ENCODE measurements at regions not wholly inside any gene's neighbourhood (a gene's known extent, or its start where the extent isn't known, plus 50 kb on each side); places are given as distances from the start of the nearest gene placed in this dataset.

- H3K4me1 ChIP-seq (ENCODE audit: control insufficient read depth, insufficient read depth, low read length): no peaks in the 10 kb centered on the region
- H3K36me3 ChIP-seq (ENCODE audit: control insufficient read depth in 2 of 2, insufficient read depth in 2 of 2, low read length in 2 of 2): no peaks in the 10 kb centered on the region
- no peaks in the 10 kb centered on the region for H3K27me3 ChIP-seq (ENCODE audit: control insufficient read depth in 1 of 2, insufficient read depth in 2 of 2, low read length in 2 of 2)
- H3K4me3 ChIP-seq (ENCODE audit: low read length in 2 of 2): no peak overlapping the region
- H3K9ac ChIP-seq (ENCODE audit: low read length in 2 of 2): no peak overlapping the region
- no peak overlapping the region for H3K27ac ChIP-seq (ENCODE audit: low read length)
- H3K9me3 ChIP-seq (ENCODE audit: control insufficient read depth in 2 of 2, low read length in 2 of 2): no peaks in the 10 kb centered on the region
These were observed 841.1 kb downstream of the TSN start for GRCh38 chr2:122596598-122596997.

- Histone ChIP-seq H3K9me3 (ENCODE audit: control insufficient read depth in 2 of 2, low read length in 2 of 2) (no peaks in the 10 kb centered on the region), H3K36me3 (ENCODE audit: control insufficient read depth in 2 of 2, insufficient read depth in 2 of 2, low read length in 2 of 2) (no peaks in the 10 kb centered on the region), H3K4me3 (ENCODE audit: low read length in 2 of 2) (no peak overlapping the region), H3K27me3 (ENCODE audit: control insufficient read depth in 1 of 2, insufficient read depth in 2 of 2, low read length in 2 of 2) (no peaks in the 10 kb centered on the region), H3K4me1 (ENCODE audit: control insufficient read depth, insufficient read depth, low read length) (no peaks in the 10 kb centered on the region), H3K27ac (ENCODE audit: low read length) (no peak overlapping the region), H3K9ac (ENCODE audit: low read length in 2 of 2) (no peak overlapping the region)
These were observed 843.3 kb downstream of the TSN start for GRCh38 chr2:122598784-122599183.

GRCh38 chr2:122610948-122611609 is 855.6 kb downstream of the TSN start:
- no peaks in the 10 kb centered on the region for H3K4me1 ChIP-seq (ENCODE audit: control insufficient read depth, insufficient read depth, low read length)
- H3K27ac ChIP-seq (ENCODE audit: low read length): no peak overlapping the region
- no peaks in the 10 kb centered on the region for H3K27me3 ChIP-seq (ENCODE audit: control insufficient read depth in 1 of 2, insufficient read depth in 2 of 2, low read length in 2 of 2)
- no peak overlapping the region for H3K9ac ChIP-seq (ENCODE audit: low read length in 2 of 2)
- H3K4me3 ChIP-seq (ENCODE audit: low read length in 2 of 2): no peak overlapping the region
- no peaks in the 10 kb centered on the region for H3K9me3 ChIP-seq (ENCODE audit: control insufficient read depth in 2 of 2, low read length in 2 of 2)
- no peaks in the 10 kb centered on the region for H3K36me3 ChIP-seq (ENCODE audit: control insufficient read depth in 2 of 2, insufficient read depth in 2 of 2, low read length in 2 of 2)

DNA sequence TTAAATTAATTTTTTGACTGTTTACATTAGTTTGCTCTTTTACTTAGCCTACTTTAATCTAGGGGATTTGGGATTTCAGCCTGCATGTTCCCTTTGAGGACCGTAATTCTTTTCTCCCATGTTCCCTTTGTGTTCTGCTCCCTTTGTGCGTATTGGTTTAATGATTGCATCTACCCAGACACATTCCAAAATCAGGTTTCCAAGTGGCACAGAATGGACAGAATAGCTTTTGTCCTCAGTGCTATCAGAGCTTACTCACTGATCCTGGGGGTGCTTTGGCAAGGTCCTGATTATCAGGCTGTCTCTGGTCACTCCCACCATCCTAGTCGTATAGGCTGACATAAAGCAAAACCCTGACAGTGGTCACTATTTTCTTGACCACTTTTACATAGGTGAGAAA is 867.5 kb downstream of the TSN start:
- H3K9me3 ChIP-seq (ENCODE audit: control insufficient read depth in 2 of 2, low read length in 2 of 2): no peaks in the 10 kb centered on the region
- no peak overlapping the region for H3K27ac ChIP-seq (ENCODE audit: low read length)
- no peaks in the 10 kb centered on the region for H3K27me3 ChIP-seq (ENCODE audit: control insufficient read depth in 1 of 2, insufficient read depth in 2 of 2, low read length in 2 of 2)
- no peak overlapping the region for H3K9ac ChIP-seq (ENCODE audit: low read length in 2 of 2)
- no peaks in the 10 kb centered on the region for H3K4me1 ChIP-seq (ENCODE audit: control insufficient read depth, insufficient read depth, low read length)
- H3K4me3 ChIP-seq (ENCODE audit: low read length in 2 of 2): no peak overlapping the region
- H3K36me3 ChIP-seq (ENCODE audit: control insufficient read depth in 2 of 2, insufficient read depth in 2 of 2, low read length in 2 of 2): no peaks in the 10 kb centered on the region

- no peaks in the 10 kb centered on the region for H3K4me1 ChIP-seq (ENCODE audit: control insufficient read depth, insufficient read depth, low read length)
- H3K27me3 ChIP-seq (ENCODE audit: control insufficient read depth in 1 of 2, insufficient read depth in 2 of 2, low read length in 2 of 2): no peaks in the 10 kb centered on the region
- H3K9ac ChIP-seq (ENCODE audit: low read length in 2 of 2): no peak overlapping the region
- no peak overlapping the region for H3K27ac ChIP-seq (ENCODE audit: low read length)
- no peak overlapping the region for H3K4me3 ChIP-seq (ENCODE audit: low read length in 2 of 2)
- no peaks in the 10 kb centered on the region for H3K36me3 ChIP-seq (ENCODE audit: control insufficient read depth in 2 of 2, insufficient read depth in 2 of 2, low read length in 2 of 2)
- H3K9me3 ChIP-seq (ENCODE audit: control insufficient read depth in 2 of 2, low read length in 2 of 2): no peaks in the 10 kb centered on the region
These were observed 871.9 kb downstream of the TSN start for GRCh38 chr2:122627388-122627787.

GRCh38 chr2:122634256-122634655 is 878.8 kb downstream of the TSN start:
- H3K4me1 ChIP-seq (ENCODE audit: control insufficient read depth, insufficient read depth, low read length): no peaks in the 10 kb centered on the region
- no peaks in the 10 kb centered on the region for H3K36me3 ChIP-seq (ENCODE audit: control insufficient read depth in 2 of 2, insufficient read depth in 2 of 2, low read length in 2 of 2)

DNA sequence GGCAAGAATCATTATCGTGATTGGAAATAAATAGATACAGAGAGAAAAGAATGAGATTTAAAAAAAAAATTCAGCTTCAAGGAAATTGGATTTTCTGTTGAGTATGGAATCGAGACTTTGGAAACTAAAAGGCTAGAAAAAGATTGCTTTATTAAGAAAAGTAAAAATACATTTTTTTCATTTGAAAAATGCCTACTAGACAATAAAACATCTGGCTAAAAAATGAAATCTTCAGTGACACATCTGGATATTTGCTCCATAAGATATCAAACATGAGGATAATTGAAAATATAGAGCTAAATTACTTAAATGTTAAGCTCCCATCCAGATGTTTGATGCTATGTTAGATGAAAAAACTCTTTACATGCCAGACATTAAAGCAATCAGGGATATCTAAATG is 879.5 kb downstream of the TSN start:
- Histone ChIP-seq H3K27me3 (ENCODE audit: control insufficient read depth in 1 of 2, insufficient read depth in 2 of 2, low read length in 2 of 2) (no peaks in the 10 kb centered on the region), H3K9me3 (ENCODE audit: control insufficient read depth in 2 of 2, low read length in 2 of 2) (no peaks in the 10 kb centered on the region), H3K4me1 (ENCODE audit: control insufficient read depth, insufficient read depth, low read length) (no peaks in the 10 kb centered on the region), H3K27ac (ENCODE audit: low read length) (no peak overlapping the region), H3K4me3 (ENCODE audit: low read length in 2 of 2) (no peak overlapping the region), H3K9ac (ENCODE audit: low read length in 2 of 2) (no peak overlapping the region), H3K36me3 (ENCODE audit: control insufficient read depth in 2 of 2, insufficient read depth in 2 of 2, low read length in 2 of 2) (no peaks in the 10 kb centered on the region)

More at GRCh38 chr2:122634256-122634655, 878.8 kb downstream of the TSN start:
- H3K27me3 ChIP-seq (ENCODE audit: control insufficient read depth in 1 of 2, insufficient read depth in 2 of 2, low read length in 2 of 2): no peaks in the 10 kb centered on the region
- no peaks in the 10 kb centered on the region for H3K9me3 ChIP-seq (ENCODE audit: control insufficient read depth in 2 of 2, low read length in 2 of 2)
- H3K4me3 ChIP-seq (ENCODE audit: low read length in 2 of 2): no peak overlapping the region
- no peak overlapping the region for H3K9ac ChIP-seq (ENCODE audit: low read length in 2 of 2)
- no peak overlapping the region for H3K27ac ChIP-seq (ENCODE audit: low read length)

- Histone ChIP-seq H3K9ac (ENCODE audit: low read length in 2 of 2) (no peak overlapping the region), H3K9me3 (ENCODE audit: control insufficient read depth in 2 of 2, low read length in 2 of 2) (no peaks in the 10 kb centered on the region), H3K4me1 (ENCODE audit: control insufficient read depth, insufficient read depth, low read length) (no peaks in the 10 kb centered on the region), H3K27ac (ENCODE audit: low read length) (no peak overlapping the region), H3K27me3 (ENCODE audit: control insufficient read depth in 1 of 2, insufficient read depth in 2 of 2, low read length in 2 of 2) (no peaks in the 10 kb centered on the region), H3K4me3 (ENCODE audit: low read length in 2 of 2) (no peak overlapping the region), H3K36me3 (ENCODE audit: control insufficient read depth in 2 of 2, insufficient read depth in 2 of 2, low read length in 2 of 2) (no peaks in the 10 kb centered on the region)
These were observed 880.2 kb downstream of the TSN start for GRCh38 chr2:122635686-122636085.

GRCh38 chr2:122636097-122636496 is 880.6 kb downstream of the TSN start:
- no peak overlapping the region for H3K4me3 ChIP-seq (ENCODE audit: low read length in 2 of 2)
- no peak overlapping the region for H3K9ac ChIP-seq (ENCODE audit: low read length in 2 of 2)
- H3K27me3 ChIP-seq (ENCODE audit: control insufficient read depth in 1 of 2, insufficient read depth in 2 of 2, low read length in 2 of 2): no peaks in the 10 kb centered on the region
- H3K4me1 ChIP-seq (ENCODE audit: control insufficient read depth, insufficient read depth, low read length): no peaks in the 10 kb centered on the region
- H3K9me3 ChIP-seq (ENCODE audit: control insufficient read depth in 2 of 2, low read length in 2 of 2): no peaks in the 10 kb centered on the region
- no peak overlapping the region for H3K27ac ChIP-seq (ENCODE audit: low read length)
- no peaks in the 10 kb centered on the region for H3K36me3 ChIP-seq (ENCODE audit: control insufficient read depth in 2 of 2, insufficient read depth in 2 of 2, low read length in 2 of 2)

DNA sequence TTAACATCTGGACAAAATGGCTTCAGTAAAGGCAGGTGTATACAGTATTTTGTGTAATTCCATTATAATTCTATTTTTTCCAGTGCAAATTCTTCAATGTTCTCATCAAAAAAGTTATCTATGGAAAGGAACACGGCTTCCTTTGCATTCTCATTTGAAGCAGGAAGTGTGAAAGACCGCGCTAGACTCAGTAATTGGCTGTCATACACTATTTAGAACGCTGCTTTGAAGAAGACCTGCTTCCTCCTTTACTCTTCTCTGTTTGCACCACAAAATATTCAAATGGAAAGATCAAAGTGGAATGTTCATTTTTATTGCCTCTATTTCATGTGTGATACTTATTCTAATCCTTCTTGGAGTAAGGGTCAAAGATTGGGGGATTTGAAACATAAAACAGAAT is 883.7 kb downstream of the TSN start:
- no peaks in the 10 kb centered on the region for H3K9me3 ChIP-seq (ENCODE audit: control insufficient read depth in 2 of 2, low read length in 2 of 2)
- H3K4me1 ChIP-seq (ENCODE audit: control insufficient read depth, insufficient read depth, low read length): no peaks in the 10 kb centered on the region
- H3K4me3 ChIP-seq (ENCODE audit: low read length in 2 of 2): no peak overlapping the region
- no peaks in the 10 kb centered on the region for H3K36me3 ChIP-seq (ENCODE audit: control insufficient read depth in 2 of 2, insufficient read depth in 2 of 2, low read length in 2 of 2)
- H3K9ac ChIP-seq (ENCODE audit: low read length in 2 of 2): no peak overlapping the region
- H3K27ac ChIP-seq (ENCODE audit: low read length): no peak overlapping the region
- no peaks in the 10 kb centered on the region for H3K27me3 ChIP-seq (ENCODE audit: control insufficient read depth in 1 of 2, insufficient read depth in 2 of 2, low read length in 2 of 2)

DNA sequence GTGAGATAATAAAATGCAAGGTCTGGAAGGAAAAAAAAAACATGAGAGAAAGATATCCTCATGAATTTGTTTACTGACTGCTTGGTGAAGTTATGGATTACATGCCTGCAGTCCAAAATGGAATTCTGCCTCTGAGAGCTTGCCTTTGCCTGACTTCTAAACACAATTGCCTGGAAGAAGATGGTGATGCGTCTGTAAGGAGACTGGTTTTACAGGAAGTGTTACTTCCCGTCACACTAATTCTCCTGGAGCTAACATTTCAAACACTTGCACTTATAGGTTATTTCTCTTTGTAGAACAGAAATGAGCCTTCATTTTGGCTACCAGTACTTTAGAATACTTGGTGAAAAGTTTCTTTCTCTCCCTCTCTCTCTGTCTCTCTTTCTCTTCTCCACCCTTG is 884.3 kb downstream of the TSN start:
- no peak overlapping the region for H3K4me3 ChIP-seq (ENCODE audit: low read length in 2 of 2)
- H3K9ac ChIP-seq (ENCODE audit: low read length in 2 of 2): no peak overlapping the region
- H3K9me3 ChIP-seq (ENCODE audit: control insufficient read depth in 2 of 2, low read length in 2 of 2): no peaks in the 10 kb centered on the region
- H3K4me1 ChIP-seq (ENCODE audit: control insufficient read depth, insufficient read depth, low read length): no peaks in the 10 kb centered on the region
- no peaks in the 10 kb centered on the region for H3K36me3 ChIP-seq (ENCODE audit: control insufficient read depth in 2 of 2, insufficient read depth in 2 of 2, low read length in 2 of 2)
- H3K27ac ChIP-seq (ENCODE audit: low read length): no peak overlapping the region
- H3K27me3 ChIP-seq (ENCODE audit: control insufficient read depth in 1 of 2, insufficient read depth in 2 of 2, low read length in 2 of 2): no peaks in the 10 kb centered on the region

Measured in stomach smooth muscle (tissue), 2 donors.